GM18517 (cell line): ENCODE measurements at regions not wholly inside any gene's neighbourhood (a gene's known extent, or its start where the extent isn't known, plus 50 kb on each side); places are given as distances from the start of the nearest gene placed in this dataset.

Experiments
- ATAC-seq: cut with Tn5 transposase; IDR thresholded peaks from one replicate; pipeline ENCODE4 v1.9.1; 2021; ENCODE audit warnings: mild to moderate bottlenecking, moderate library complexity; ENCODE audit not compliant: unreplicated experiment

GRCh38 chr11:91966368-91966767, 258.2 kb upstream of the FAT3 start:
- no peak for ATAC-seq

GRCh38 chr11:91960770-91961169, 263.8 kb upstream of the FAT3 start:
- no peak for ATAC-seq

GRCh38 chr11:91959411-91959810, 265.2 kb upstream of the FAT3 start:
- no peak for ATAC-seq

- no peak for ATAC-seq
Observed at GRCh38 chr11:91956711-91957110, 267.9 kb upstream of the FAT3 start.

GRCh38 chr11:91955206-91955605, 269.4 kb upstream of the FAT3 start:
- ATAC-seq, result no peak

- ATAC-seq, result no peak
Observed at GRCh38 chr11:91952056-91952455, 272.6 kb upstream of the FAT3 start.

GRCh38 chr11:91947215-91947820, 277.3 kb upstream of the FAT3 start:
- ATAC-seq, result no peak

GRCh38 chr11:91946397-91946951, 278.1 kb upstream of the FAT3 start:
- no peak for ATAC-seq

- ATAC-seq, result no peak
Observed at GRCh38 chr11:91935120-91935519, 289.5 kb upstream of the FAT3 start.

GRCh38 chr11:91932151-91932821, 292.3 kb upstream of the FAT3 start:
- no peak for ATAC-seq

- ATAC-seq, result no peak
Observed at GRCh38 chr11:91927448-91927847, 297.2 kb upstream of the FAT3 start.

GRCh38 chr11:91926965-91927364, 297.7 kb upstream of the FAT3 start:
- ATAC-seq, result no peak

- ATAC-seq, result no peak
Observed at GRCh38 chr11:91922846-91923245, 301.8 kb upstream of the FAT3 start.

- ATAC-seq, result no peak
Observed at GRCh38 chr11:91921974-91922373, 302.6 kb upstream of the FAT3 start.

- no peak for ATAC-seq
Observed at GRCh38 chr11:91913407-91913806, 311.2 kb upstream of the FAT3 start.

- no peak for ATAC-seq
Observed at GRCh38 chr11:91912322-91912721, 312.3 kb upstream of the FAT3 start.

GRCh38 chr11:91906871-91907624, 317.6 kb upstream of the FAT3 start:
- no peak for ATAC-seq

GRCh38 chr11:91904792-91905785, 319.5 kb upstream of the FAT3 start:
- ATAC-seq, result no peak

- ATAC-seq, result no peak
Observed at GRCh38 chr11:91902312-91902711, 322.3 kb upstream of the FAT3 start.

GRCh38 chr11:91880660-91881059, 344.0 kb upstream of the FAT3 start:
- ATAC-seq, result no peak

- ATAC-seq, result no peak
Observed at GRCh38 chr11:91876746-91877145, 347.9 kb upstream of the FAT3 start.
